Frontal cortex (tissue), 3 donors: ENCODE measurements at regions not wholly inside any gene's neighbourhood (a gene's known extent, or its start where the extent isn't known, plus 50 kb on each side); places are given as distances from the start of the nearest gene placed in this dataset.

Source experiments
- DNase-seq, 2 donors: peaks; one replicate each; pipeline ENCODE4 v3.0.0; 2012; ENCODE audit warnings: low spot score in 2 of 2
- FAIRE-seq: peaks from 2 replicates; lab custom pipeline; 2012; peaks lifted over from hg19 to GRCh38; lab: Jason Lieb, UNC
- donor health status: control.
- donor health status: control.
- donor health status: control.

DNA sequence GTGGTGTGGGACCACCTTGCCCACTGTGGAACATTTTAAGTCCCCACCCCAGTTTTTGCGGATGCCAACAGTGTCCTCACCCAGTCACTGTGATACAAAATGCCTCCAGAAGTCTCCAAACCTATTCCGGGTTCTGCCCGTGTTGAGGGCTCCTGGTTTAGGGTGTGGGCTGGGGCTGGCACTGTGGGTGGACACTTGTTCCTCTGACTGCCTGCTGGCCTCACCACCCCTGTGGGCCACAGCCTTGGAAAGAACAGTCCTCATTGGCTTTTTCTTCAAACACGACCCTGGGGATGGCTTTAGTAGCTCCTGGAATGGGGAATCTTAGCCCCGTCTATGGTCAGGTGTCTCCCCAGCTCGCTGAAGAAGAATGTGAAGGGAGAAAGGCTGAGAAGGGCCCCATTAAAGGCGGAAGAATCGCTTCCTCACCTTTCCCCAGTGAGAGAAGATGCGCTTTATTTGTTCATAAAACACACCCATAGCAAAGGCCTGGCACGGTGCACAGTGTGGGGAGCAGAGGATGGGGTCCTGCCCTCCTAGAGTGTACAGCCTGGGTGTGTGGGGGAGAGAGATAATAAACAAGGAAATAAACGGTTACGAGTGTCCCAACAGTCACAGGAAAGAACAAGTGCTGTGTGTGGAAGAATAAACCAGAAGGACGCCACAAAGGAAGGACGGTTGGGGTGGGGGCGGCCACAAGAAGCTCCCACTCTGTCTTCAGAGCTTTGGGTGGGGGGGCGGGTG lies 56.3 kb upstream of the SLC22A11 start:
- DNase-seq (no peak), FAIRE-seq (no peak)

DNA sequence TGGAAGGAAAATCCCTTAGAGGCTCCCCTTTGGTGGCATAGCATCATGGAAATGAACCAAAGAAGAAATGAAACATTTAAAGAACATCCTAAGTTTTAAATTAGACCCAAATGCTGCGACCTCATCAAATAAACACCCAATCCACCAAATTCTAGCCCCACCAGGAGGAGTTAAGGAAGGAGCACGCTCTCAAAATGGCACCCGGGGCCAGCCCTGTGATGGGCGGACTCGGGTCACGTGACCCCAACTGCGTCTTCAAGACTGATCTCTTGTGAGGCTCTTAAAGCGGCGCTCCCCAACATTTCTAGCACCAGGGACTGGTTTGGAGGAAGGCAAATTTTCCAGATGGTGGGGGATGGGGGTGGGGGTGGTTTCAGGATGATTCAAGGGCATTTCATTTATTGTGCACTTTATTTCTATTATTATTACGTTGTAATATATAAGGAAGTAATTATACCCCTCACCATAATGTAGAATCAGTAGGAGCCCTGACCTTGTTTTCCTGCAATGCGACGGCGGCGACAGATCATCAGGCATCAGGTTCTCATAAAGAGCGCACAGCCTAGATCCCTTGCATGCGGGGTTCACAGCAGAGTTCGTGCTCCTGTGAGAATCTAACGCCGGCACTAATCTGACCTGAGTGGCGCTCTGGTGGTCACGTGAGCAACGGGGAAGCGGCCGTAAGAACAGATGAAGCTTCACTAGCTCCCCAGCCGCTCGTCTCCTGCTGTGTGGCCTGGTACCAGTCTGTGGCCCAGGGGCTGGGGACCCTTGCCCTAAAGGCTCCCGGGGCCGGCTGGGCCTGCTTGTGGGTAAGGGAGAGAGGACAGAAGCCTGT lies 55.3 kb upstream of the SLC22A11 start:
- DNase-seq (no peak), FAIRE-seq (no peak)

GRCh38 chr11:64501500-64502427 lies 54.0 kb upstream of the SLC22A11 start:
- FAIRE-seq: no peak
- no peak for DNase-seq

DNA sequence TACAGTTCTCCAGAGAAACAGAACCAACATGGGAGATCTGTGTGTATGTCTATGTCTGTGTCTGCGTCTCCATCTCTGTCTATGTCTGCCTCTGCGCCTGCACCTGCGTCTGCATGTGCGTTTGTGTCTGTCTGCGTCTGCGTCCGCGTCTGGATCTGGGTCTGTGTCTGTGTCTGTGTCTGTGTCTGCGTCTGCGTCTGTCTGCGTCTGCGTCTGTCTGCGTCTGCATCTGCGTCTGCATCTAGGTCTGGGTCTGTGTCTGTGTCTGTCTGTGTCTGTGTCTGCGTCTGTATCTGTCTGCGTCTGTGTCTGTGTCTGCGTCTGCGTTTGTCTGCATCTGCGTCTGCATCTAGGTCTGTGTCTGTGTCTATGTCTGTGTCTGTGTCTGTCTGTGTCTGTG lies 53.1 kb upstream of the SLC22A11 start:
- FAIRE-seq: no peak
- no peak for DNase-seq

- no peak for DNase-seq
- no peak for FAIRE-seq
Measured at GRCh38 chr11:64503186-64503753, 52.5 kb upstream of the SLC22A11 start.

- FAIRE-seq: no peak
- DNase-seq: no peak
Measured at GRCh38 chr11:64504999-64505398, 50.7 kb upstream of the SLC22A11 start.
